ENCODE measurements at regions not wholly inside any gene's neighbourhood (a gene's known extent, or its start where the extent isn't known, plus 50 kb on each side); places are given as distances from the start of the nearest gene placed in this dataset.
"Not testable (repeated sequence)": the region's sequence is repeated elsewhere in the genome, so short reads cannot be mapped to it uniquely, and the experiment has no call there.

DNA sequence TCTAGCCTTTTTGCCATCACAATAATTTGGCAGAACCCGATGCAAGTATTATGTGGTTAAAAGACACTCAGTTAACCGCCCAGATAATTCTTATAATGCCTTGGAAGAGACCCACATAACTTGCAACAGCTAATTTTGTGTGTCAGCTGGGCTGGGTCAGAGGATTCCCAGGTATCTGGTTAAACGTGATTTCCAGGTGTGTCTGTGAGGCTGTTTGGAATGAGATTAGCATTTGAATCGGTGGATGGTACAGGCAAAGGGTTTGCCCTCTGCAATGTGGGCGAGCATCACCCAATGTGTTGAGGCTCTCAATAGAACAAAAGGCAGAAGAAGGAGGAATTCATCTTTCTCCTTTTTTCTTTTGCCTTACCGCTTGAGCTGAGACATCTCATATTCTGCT lies 314.2 kb upstream of the PUDP start:
- Mint-ChIP-seq H3K4me3 (no peak overlapping the region), H3K4me1 (no peaks in the 10 kb centered on the region), H3K27ac (no peak overlapping the region), H3K9me3 (ENCODE audit: insufficient read depth) (peaks cover 2% of the 10 kb centered on the region), H3K27me3 (no peaks in the 10 kb centered on the region)
- ChIA-PET CTCF (no interaction called here), POLR2A (no interaction called here)
- Histone ChIP-seq H3K9me3 (ENCODE audit: control extremely low read depth in 1 of 3, control insufficient read depth in 2 of 3, insufficient read depth in 1 of 3, low read length in 2 of 3) (no peaks in the 10 kb centered on the region), H4K20me1 (ENCODE audit: control insufficient read depth, insufficient read depth, low read length, poor library complexity, severe bottlenecking) (no peaks in the 10 kb centered on the region), H3K4me2 (replicated peaks; ENCODE audit: low read depth, low read length, poor library complexity, severe bottlenecking) (no peak overlapping the region), H3K27ac (ENCODE audit: low read length in 2 of 2) (no peak overlapping the region), H3K4me3 (ENCODE audit: control extremely low read depth in 1 of 5, extremely low read depth in 1 of 5, insufficient read depth in 1 of 5, low read depth in 2 of 5, low read length in 4 of 5) (no peak overlapping the region), H3K4me1 (ENCODE audit: control insufficient read depth in 2 of 2, insufficient read depth in 2 of 2, low read length in 2 of 2) (no peaks in the 10 kb centered on the region), H3K36me3 (replicated peaks in 1 of 2; ENCODE audit: control extremely low read depth in 1 of 2, control insufficient read depth in 1 of 2, extremely low read depth in 1 of 2, insufficient read depth in 2 of 2, low read length in 1 of 2) (no peaks in the 10 kb centered on the region), H3K79me2 (ENCODE audit: control insufficient read depth, insufficient read depth, low read length) (no peaks in the 10 kb centered on the region), H3K27me3 (replicated peaks in 1 of 4; ENCODE audit: control extremely low read depth in 1 of 4, control insufficient read depth in 3 of 4, insufficient read depth in 4 of 4, low read length in 3 of 4) (no peaks in the 10 kb centered on the region), H3K9ac (ENCODE audit: low read length) (no peak overlapping the region), H2AFZ (ENCODE audit: insufficient read depth, low read depth, low read length, poor library complexity, severe bottlenecking) (no peak overlapping the region)
- WGBS (ENCODE audit: insufficient coverage) = 0% methylated on average over 1 of the region's 6 CpGs
- ATAC-seq (ENCODE audit: low read depth) (no peak), DNase-seq (no peak)
- intact Hi-C loops (cut with micrococcal nuclease) = no loop called here
- TF ChIP-seq EZH2 (IDR thresholded peaks at IDR 0.05; ENCODE audit: borderline replicate concordance, insufficient read depth, low read depth, low read length, poor library complexity, severe bottlenecking) = no peak
- TF ChIP-seq, protein P1, sequence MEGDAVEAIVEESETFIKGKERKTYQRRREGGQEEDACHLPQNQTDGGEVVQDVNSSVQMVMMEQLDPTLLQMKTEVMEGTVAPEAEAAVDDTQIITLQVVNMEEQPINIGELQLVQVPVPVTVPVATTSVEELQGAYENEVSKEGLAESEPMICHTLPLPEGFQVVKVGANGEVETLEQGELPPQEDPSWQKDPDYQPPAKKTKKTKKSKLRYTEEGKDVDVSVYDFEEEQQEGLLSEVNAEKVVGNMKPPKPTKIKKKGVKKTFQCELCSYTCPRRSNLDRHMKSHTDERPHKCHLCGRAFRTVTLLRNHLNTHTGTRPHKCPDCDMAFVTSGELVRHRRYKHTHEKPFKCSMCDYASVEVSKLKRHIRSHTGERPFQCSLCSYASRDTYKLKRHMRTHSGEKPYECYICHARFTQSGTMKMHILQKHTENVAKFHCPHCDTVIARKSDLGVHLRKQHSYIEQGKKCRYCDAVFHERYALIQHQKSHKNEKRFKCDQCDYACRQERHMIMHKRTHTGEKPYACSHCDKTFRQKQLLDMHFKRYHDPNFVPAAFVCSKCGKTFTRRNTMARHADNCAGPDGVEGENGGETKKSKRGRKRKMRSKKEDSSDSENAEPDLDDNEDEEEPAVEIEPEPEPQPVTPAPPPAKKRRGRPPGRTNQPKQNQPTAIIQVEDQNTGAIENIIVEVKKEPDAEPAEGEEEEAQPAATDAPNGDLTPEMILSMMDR (IDR thresholded peaks at IDR 0.05) = no peak

DNA sequence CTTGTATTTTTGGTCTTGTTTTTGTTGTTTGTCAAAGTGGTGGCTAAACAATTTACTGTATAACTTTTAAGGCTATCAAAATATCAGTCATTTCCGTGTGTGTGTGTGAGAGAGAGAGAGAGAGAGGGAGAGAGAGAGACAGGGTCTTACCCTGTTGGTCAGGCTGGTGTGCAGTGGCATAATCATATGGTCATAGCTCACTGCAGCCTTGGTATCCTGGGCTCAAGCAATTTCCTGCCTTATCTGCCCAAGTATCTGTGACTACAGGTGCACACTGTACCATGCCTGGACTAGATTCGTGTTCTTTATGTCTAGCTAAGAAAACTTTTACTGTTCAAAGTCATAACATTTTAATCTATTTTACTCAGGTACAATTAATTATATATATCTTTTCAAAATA lies 313.1 kb upstream of the PUDP start:
- H4K20me1 ChIP-seq (ENCODE audit: control insufficient read depth, insufficient read depth, low read length, poor library complexity, severe bottlenecking); H3K9me3 Mint-ChIP-seq (ENCODE audit: insufficient read depth); H3K4me3 Mint-ChIP-seq; H3K27ac ChIP-seq (ENCODE audit: low read length in 2 of 2); CTCF ChIA-PET; H3K9ac ChIP-seq (ENCODE audit: low read length); H3K79me2 ChIP-seq (ENCODE audit: control insufficient read depth, insufficient read depth, low read length); POLR2A ChIA-PET; H3K4me3 ChIP-seq (ENCODE audit: control extremely low read depth in 1 of 5, extremely low read depth in 1 of 5, insufficient read depth in 1 of 5, low read depth in 2 of 5, low read length in 4 of 5); H3K4me1 ChIP-seq (ENCODE audit: control insufficient read depth in 2 of 2, insufficient read depth in 2 of 2, low read length in 2 of 2); H3K9me3 ChIP-seq (ENCODE audit: control extremely low read depth in 1 of 3, control insufficient read depth in 2 of 3, insufficient read depth in 1 of 3, low read length in 2 of 3); ATAC-seq (ENCODE audit: low read depth); intact Hi-C loops (cut with micrococcal nuclease); H3K4me2 ChIP-seq (replicated peaks; ENCODE audit: low read depth, low read length, poor library complexity, severe bottlenecking); DNase-seq; H3K27me3 ChIP-seq (replicated peaks in 1 of 4; ENCODE audit: control extremely low read depth in 1 of 4, control insufficient read depth in 3 of 4, insufficient read depth in 4 of 4, low read length in 3 of 4); H3K27ac Mint-ChIP-seq; H3K36me3 ChIP-seq (replicated peaks in 1 of 2; ENCODE audit: control extremely low read depth in 1 of 2, control insufficient read depth in 1 of 2, extremely low read depth in 1 of 2, insufficient read depth in 2 of 2, low read length in 1 of 2); H2AFZ ChIP-seq (ENCODE audit: insufficient read depth, low read depth, low read length, poor library complexity, severe bottlenecking); H3K27me3 Mint-ChIP-seq; H3K4me1 Mint-ChIP-seq: not testable (repeated sequence)
- whole genome bisulfite sequencing (ENCODE audit: insufficient coverage) = no CpG with 5 or more reads among the region's 2 CpGs

Measured in B cell (primary cell).